H54 (cell line): ENCODE measurements at regions not wholly inside any gene's neighbourhood (a gene's known extent, or its start where the extent isn't known, plus 50 kb on each side); places are given as distances from the start of the nearest gene placed in this dataset.

Experiments used
- DNase-seq: peaks from one replicate; pipeline ENCODE4 v3.0.0; 2011; ENCODE audit warnings: low spot score, mixed read lengths; ENCODE audit not compliant: insufficient read length
- FAIRE-seq: peaks from 3 replicates; lab custom pipeline; 2011; peaks lifted over from hg19 to GRCh38; lab: Jason Lieb, UNC
- POLR2A ChIP-seq: IDR thresholded peaks from 2 replicates; pipeline ENCODE4 v1.6.1; 2011; ENCODE audit warnings: low read depth, mild to moderate bottlenecking, low read length

DNA sequence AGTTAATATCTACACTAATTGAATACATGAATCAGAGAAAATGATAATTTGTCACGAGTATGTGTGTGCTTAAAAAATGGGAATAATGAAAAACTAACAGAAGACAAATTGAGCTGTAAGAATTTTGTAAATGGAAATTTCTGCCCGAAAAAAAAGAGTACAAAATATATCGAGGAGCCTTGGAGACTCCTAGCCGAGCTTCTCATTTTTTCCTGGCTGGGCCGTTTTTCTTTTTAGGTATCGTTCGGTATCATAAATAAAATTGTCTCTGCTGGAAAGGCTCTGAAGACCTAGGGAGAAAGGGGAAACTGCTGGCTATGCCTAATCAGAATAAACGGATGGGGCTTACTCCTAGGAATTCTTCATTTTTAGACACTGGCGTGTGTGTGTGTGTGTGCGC is 227.2 kb upstream of the RAG2 start:
- DNase-seq (no peak), FAIRE-seq (no peak)
- TF ChIP-seq POLR2A, result no peak

DNA sequence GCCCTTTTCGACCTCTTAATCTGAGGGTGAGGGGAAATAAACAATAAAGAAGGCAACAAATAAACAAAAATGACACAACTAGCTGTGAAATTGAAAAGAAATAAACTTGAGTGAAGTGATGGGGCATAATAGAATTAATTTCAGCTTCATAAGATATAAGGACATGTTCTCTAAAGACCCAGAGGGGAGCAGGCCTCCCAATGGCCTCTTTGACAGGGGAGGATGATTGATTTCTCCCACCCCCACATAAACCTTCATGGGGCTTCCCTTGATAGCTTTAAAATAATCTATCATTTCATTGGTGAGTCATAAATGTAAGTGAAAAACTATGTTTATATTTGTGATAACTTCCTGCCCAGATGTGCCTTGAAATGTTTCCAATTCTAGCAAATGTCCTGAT is 226.3 kb upstream of the RAG2 start:
- DNase-seq, result no peak
- TF ChIP-seq POLR2A, result no peak
- no peak for FAIRE-seq

DNA sequence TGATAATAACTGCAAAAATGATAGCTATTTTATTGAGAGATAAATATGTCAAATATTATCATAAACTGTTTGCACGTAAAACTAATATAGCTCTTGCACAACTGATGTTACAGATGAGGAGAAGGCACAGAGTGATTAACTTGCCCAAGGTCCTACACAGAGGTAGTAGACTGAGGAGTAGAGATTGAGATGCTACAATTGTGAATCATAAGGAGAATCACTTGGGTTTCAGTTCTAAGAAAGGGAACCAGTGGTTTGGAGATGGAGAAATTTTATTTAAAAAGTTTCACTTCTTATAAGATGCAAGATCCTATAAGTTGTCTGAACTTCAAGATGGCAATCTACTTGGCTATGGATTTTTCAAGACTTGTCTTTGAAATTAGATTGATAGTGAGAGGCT is 224.8 kb upstream of the RAG2 start:
- TF ChIP-seq POLR2A, result no peak
- FAIRE-seq (no peak), DNase-seq (no peak)

DNA sequence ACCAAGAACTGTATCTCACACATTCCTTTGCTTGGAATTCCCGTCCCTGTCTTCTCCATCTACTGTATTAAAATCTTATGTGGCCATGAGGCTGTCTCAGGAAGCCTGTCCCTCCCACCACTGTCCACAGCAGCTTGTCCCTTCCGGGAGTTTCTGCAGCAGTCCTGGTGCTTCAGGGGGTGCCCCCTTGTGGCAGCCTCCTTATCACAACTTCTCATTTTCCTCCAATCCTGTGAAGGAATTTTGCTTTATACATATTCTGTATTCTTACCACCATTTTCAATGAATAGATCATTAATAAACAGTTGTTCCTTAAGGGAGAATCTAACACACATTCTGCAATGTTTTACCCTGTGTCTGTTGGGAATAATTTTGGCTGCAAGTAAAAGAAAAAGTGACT is 220.4 kb upstream of the RAG2 start:
- peak; percentile 28 for DNase-seq
- TF ChIP-seq POLR2A, result no peak
- FAIRE-seq, result peak; percentile 89

DNA sequence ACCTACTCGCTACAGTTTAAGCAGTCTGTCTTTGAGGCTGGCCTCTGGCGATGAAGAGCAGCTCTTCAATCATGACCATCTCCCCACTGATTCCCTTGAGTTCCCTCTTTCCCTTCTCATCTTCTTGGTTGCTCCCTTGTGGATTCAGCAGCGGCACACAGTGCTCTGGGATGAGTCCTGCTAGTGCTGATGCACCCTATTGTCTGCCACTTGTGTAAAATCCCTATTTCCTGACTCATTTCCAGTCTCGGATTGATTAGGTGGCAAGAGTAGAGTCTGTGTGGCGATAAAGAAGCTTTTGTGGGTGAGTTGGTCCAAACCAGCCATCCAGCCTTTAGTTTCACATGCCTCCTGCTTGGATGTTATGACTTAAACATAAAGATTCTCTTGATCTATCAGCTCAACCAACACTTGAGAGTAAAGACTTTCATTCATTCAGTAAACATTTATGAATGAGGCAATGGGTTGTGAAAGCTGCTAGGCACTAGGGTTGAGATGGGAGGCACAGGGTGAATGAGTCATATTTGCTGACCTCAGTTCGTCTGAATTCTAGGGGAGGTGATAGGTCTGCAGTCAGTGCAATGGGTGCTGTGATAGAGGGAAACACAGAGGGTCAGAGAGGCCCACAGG is 219.4 kb upstream of the RAG2 start:
- TF ChIP-seq POLR2A, result no peak
- no peak for FAIRE-seq
- peak; percentile 11 for DNase-seq

DNA sequence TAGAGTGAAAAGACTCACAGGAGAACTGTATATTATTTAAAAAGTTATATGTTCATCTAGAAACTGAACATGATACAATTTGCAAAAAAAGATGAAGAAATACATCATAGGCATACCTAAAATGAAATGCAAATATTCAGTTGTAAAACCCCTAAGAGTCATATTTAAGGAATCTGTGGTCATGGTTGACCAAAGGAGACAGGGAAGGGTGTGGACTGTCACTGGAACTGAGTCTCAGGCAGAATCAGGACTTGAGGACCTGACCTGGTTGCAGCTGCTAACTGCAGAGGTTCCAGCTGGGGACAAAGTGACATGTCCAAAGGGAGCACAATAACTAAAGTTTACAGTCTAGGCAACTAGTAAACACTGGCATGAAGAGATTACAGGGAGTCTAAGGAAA is 211.3 kb upstream of the RAG2 start:
- DNase-seq (no peak), FAIRE-seq (no peak)
- TF ChIP-seq POLR2A, result no peak

DNA sequence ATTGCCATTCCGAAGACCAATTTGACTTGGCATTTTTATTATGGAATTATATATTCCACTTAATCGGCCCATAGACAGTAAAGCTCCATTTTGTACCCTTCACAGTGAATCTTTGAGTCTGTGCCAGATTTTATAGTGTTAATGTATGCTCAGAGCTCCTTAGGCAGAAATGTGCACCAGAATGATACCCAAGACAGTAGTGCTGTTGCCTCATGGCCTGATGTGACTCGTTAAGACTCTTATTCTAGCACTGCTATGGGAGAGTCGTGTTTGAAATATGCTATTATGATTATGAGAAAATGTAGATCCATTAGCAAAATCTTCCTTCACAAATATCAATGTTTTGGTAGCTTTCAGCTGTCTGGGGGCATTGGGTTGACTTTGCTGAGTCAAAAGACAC is 209.8 kb upstream of the RAG2 start:
- no peak for TF ChIP-seq POLR2A
- no peak for DNase-seq
- FAIRE-seq, result no peak

DNA sequence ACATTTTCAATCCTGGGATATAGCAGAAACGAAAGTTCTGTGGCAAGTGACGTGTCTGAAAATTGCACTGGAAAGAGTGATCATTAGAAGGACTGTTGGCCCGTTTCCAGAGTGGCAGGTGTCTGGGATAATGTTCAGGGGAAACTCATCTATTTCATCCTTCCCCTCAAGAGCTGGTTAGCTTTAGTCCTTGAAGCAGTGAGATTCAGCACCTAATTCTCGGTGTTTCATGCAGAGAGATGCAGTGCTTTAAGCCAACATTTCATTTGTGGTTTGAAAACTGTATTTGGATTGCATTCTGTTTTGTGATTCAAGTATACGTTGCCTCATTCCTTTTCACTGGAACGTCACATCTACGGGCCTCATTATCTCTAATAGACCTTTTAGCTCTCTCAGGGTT is 205.0 kb upstream of the RAG2 start:
- DNase-seq (no peak), FAIRE-seq (no peak)
- no peak for TF ChIP-seq POLR2A

DNA sequence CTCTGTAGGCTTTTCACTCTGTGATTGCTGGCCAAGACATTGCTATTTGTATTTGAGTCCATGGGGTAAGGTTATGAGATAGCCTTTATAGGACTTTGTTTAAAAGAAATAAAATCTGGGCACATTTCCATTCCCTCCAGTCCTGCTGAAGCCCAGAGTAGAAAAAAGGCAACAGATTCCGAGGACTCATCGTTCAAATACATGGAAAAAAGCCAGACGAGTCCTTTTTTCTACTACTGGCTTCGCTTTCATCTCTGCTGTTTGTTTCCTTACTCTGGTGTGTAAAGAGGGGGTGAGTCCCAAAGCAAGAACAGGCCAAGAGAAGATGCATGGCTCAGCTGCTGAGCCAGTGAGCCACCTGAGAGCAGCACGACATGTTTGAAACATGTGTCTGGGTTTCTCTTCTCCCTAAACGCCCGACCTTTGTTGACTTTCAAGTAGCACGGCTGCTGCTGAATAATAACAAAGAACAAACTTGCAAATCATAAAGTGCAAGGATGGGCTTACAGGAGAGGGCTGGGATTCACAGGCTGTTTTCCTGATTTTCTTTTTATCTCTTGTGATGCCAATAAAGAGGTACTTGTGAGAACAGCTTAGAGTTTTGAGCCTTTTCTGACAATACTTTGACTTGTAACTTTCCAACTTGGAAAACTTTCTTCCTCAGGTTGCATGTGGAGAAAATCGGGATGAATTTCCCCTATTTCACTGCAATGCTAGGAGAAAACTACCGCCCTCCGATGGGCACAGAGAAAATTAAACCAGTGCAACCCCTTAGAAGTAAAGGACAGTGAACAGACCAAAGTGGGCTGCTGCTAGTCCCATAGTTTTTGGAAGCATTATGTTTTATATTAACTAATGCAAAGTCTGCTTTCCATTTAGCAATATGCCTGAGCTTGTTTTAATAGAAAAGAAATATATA is 195.2 kb upstream of the RAG2 start:
- DNase-seq, result no peak
- TF ChIP-seq POLR2A, result no peak
- peak; percentile 55 for FAIRE-seq

DNA sequence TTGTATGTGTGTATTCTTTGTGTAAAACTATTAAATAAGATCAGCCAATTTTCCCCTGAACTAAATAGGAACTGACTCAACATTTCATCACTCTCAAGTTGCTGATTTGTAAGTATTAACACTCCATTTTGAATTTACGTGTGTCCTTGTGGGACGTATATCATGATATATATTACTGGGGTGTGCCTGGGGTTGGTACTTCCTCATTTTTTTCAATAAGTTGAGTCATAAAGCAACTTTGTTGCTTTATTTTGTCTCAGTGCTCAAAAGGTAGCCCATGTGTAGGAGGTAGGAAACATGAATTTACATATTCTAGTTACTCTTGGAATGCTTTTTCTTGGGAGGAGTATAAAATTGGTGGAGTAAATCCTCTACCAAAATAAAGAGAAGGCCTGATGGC is 193.9 kb upstream of the RAG2 start:
- FAIRE-seq, result no peak
- no peak for TF ChIP-seq POLR2A
- DNase-seq, result no peak

DNA sequence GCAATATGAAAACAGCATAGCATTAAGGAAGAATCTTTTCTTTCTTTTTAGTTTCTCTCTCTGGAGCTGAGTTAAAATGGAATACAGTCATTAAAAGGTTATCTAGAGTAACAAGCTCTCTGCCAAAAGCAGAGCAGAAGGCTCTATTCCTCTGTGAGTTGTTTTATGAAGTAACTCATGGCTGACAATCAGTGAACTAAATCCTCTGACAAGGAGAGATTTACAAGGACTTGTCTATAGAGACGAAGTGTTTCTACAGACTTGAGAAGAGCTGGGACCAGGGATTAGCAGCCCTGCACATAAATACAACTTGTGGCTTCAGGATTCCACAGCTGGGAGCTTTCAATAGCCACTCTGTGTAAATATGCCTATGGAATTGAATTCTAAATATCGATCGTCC is 192.5 kb upstream of the RAG2 start:
- DNase-seq, result no peak
- TF ChIP-seq POLR2A, result no peak
- no peak for FAIRE-seq

DNA sequence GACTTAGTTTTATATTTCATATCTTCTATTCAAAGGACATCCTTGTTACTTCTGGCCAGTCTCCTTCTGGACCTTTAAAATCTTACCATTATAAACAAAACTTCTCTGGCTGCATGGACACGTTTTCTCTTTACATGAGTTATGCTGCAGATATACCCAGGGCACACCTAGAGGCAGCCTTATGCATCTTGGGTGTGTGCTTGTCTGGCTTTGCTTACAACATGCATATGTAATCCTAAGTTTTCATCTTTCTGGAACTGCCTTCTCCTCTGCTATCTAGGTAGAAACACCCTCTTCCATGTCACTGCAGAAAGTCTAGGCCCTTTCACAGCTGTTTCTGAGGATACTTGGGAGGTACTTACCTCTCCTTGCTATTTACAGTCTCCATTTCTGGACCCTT is 185.8 kb upstream of the RAG2 start:
- DNase-seq (no peak), FAIRE-seq (no peak)
- no peak for TF ChIP-seq POLR2A

DNA sequence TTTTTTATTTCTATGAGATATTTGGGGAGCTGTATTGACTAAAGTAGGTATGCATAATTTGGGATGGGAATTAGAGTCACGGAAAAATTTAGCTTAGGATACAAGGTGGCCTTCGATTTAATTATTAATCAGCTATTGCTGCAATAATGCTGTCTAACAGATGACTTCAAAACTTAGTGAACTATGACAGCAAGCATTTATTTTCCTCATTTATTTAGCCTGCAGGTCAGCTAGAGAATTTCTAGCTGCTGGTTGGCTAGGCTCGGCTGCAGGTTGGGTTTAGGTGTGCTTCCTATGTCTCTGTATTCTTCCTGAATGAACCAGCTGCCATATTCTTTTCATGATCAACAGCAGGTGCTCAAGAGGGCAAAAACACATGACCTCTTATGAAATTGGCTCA is 181.8 kb upstream of the RAG2 start:
- FAIRE-seq, result no peak

DNA sequence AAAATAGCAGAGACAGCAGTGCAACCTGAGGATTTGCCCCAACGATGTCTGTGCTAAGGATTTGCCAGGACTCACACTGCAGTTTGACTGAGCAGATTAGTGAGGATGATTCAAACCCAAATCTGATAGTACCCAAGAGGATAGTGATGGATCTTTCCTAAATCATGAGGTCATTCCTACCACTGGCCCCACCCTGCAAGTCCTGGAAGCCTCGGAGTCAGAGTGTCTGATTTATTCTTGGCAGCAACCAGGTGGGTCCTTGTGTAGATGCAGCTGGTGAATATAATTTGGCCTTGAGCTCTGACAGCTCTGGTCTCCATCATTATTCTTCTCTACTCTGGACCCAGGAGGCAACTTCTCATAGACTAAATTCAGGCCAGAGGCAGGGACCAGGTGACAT is 179.3 kb upstream of the RAG2 start:
- no peak for TF ChIP-seq POLR2A
- DNase-seq (no peak), FAIRE-seq (no peak)

More for the DNA sequence above, 181.8 kb upstream of the RAG2 start:
- no peak for TF ChIP-seq POLR2A
- DNase-seq, result no peak

DNA sequence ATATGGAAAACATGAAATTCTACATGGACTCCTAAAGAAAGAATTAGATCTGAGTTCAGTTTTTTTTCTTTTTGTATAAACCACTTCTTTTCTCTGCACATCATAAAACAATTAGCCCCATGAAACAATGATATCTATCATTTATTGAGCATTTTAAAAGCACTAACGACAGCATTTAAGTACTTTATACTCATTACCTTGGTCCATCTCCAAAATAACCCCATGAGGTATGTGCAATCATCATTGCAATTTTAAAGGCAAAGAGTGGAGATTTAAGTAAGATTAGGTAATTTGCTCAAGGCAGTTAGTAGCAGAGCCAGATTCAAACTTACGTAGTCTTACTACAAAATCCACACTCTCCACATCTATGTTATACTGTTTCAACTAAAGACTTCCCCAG is 177.7 kb upstream of the RAG2 start:
- TF ChIP-seq POLR2A, result no peak
- no peak for FAIRE-seq
- DNase-seq, result no peak
